H1 (cell line): ENCODE measurements at regions not wholly inside any gene's neighbourhood (a gene's known extent, or its start where the extent isn't known, plus 50 kb on each side); places are given as distances from the start of the nearest gene placed in this dataset.

ENCODE experiments used
- CTCF ChIA-PET: fragments of 300-600 bp; sonication (Branson Sonifier 250); formaldehyde crosslinking; loops from one replicate; lab custom pipeline; 2021; ENCODE audit not compliant: partially characterized antibody; lab: Charles Lee
- POLR2A ChIA-PET: fragments of 300-600 bp; sonication (Branson Sonifier 250); formaldehyde crosslinking; loops from one replicate; lab custom pipeline; 2021; ENCODE audit warnings: inconsistent platforms; ENCODE audit not compliant: partially characterized antibody; lab: Charles Lee
- DNase-seq, 2 experiments: peaks; one replicate each; pipeline versions ENCODE4 v3.0.0 to v3.0.0-alpha.2; 2010 to 2022; ENCODE audit warnings: low spot score in 2 of 2, low read depth in 1 of 2, mixed read lengths in 1 of 2
- FAIRE-seq: peaks from 2 replicates; lab custom pipeline; 2011; peaks lifted over from hg19 to GRCh38; lab: Jason Lieb, UNC
- H2AFZ ChIP-seq: 2 replicates; pipeline ENCODE4 v1.8.1; 2012; ENCODE audit warnings: low read length, inconsistent platforms
- H2AK5ac ChIP-seq: 2 replicates; pipeline ENCODE4 v1.6.1; 2013; ENCODE audit warnings: low read depth, low read length
- H2BK120ac ChIP-seq: replicated peaks from 2 replicates; pipeline ENCODE3; 2013; ENCODE audit warnings: low read depth, low read length, inconsistent platforms
- H2BK12ac ChIP-seq: 2 replicates; pipeline ENCODE4 v1.6.1; 2013; ENCODE audit warnings: low read depth, low read length
- H2BK15ac ChIP-seq: 2 replicates; pipeline ENCODE4 v1.6.1; 2013; ENCODE audit warnings: low read length
- H2BK20ac ChIP-seq: 2 replicates; pipeline ENCODE4 v1.6.1; 2013; ENCODE audit warnings: low read length
- H2BK5ac ChIP-seq: 2 replicates; pipeline ENCODE4 v1.6.1; 2013; ENCODE audit warnings: low read depth, low read length
- H3K14ac ChIP-seq: 2 replicates; pipeline ENCODE4 v1.6.1; 2013; ENCODE audit warnings: inconsistent platforms; ENCODE audit not compliant: insufficient read length
- H3K18ac ChIP-seq: 2 replicates; pipeline ENCODE4 v1.6.1; 2013; ENCODE audit warnings: low read length; ENCODE audit errors: extremely low read depth
- H3K23ac ChIP-seq: 2 replicates; pipeline ENCODE4 v1.6.1; 2013; ENCODE audit warnings: inconsistent platforms; ENCODE audit not compliant: insufficient read length
- H3K23me2 ChIP-seq: 2 replicates; pipeline ENCODE4 v1.6.1; 2013; ENCODE audit warnings: low read depth, low read length
- H3K27ac ChIP-seq: 2 replicates; pipeline ENCODE4 v1.6.1; 2011; ENCODE audit warnings: low read depth, low read length, inconsistent platforms
- H3K27me3 ChIP-seq, 4 experiments: replicated peaks in 1 of 4; 1 replicate in 1 of 4; 2 replicates in 3 of 4; pipeline versions ENCODE4 v1.6.1 to v1.8.1; 2011 to 2013; ENCODE audit warnings: low read length in 3 of 4, mild to moderate bottlenecking in 3 of 4, inconsistent platforms in 2 of 4, mixed read lengths in 2 of 4, moderate library complexity in 1 of 4; ENCODE audit not compliant: control insufficient read depth in 3 of 4, insufficient read depth in 3 of 4; ENCODE audit errors: extremely low read depth in 1 of 4
- H3K36me3 ChIP-seq, 4 experiments: 2 replicates each; pipeline versions ENCODE4 v1.6.1 to v1.8.1; 2011 to 2013; ENCODE audit warnings: mild to moderate bottlenecking in 4 of 4, low read length in 3 of 4, moderate library complexity in 2 of 4, control low read depth in 1 of 4, inconsistent platforms in 1 of 4; ENCODE audit not compliant: insufficient read depth in 4 of 4, control insufficient read depth in 2 of 4
- H3K4ac ChIP-seq: replicated peaks from 2 replicates; pipeline ENCODE3; 2013; ENCODE audit warnings: low read length, low read depth, mixed read lengths, inconsistent platforms; ENCODE audit not compliant: insufficient read length
- H3K4me1 ChIP-seq, 4 experiments: replicated peaks in 1 of 4; 1 replicate in 1 of 4; 2 replicates in 3 of 4; pipeline versions ENCODE4 v1.6.1 to v1.8.1; 2011 to 2013; ENCODE audit warnings: low read length in 3 of 4, inconsistent platforms in 2 of 4, mixed read lengths in 1 of 4; ENCODE audit not compliant: insufficient read depth in 4 of 4, control insufficient read depth in 3 of 4
- H3K4me2 ChIP-seq, 2 experiments: 2 replicates each; pipeline versions ENCODE4 v1.6.1 to v1.8.1; 2011 to 2013; ENCODE audit warnings: low read depth in 2 of 2, low read length in 2 of 2, control low read depth in 1 of 2, inconsistent platforms in 1 of 2, mild to moderate bottlenecking in 1 of 2; ENCODE audit not compliant: insufficient read depth in 1 of 2
- H3K4me3 ChIP-seq, 4 experiments: fragments of 200-600, 300-600 bp in 1 of 4; sonication (generic), shearing (Covaris generic), sonication (Bioruptor Twin) in 1 of 4; 2 replicates each; pipeline versions ENCODE4 v1.5.1 to v1.8.1; 2011 to 2016; ENCODE audit warnings: low read length in 4 of 4, low read depth in 3 of 4, control low read depth in 2 of 4, inconsistent platforms in 2 of 4, mild to moderate bottlenecking in 2 of 4, mixed read lengths in 1 of 4, moderate library complexity in 1 of 4; ENCODE audit not compliant: insufficient read depth in 2 of 4; ENCODE audit errors: extremely low read depth in 1 of 4
- H3K56ac ChIP-seq: replicated peaks from 2 replicates; pipeline ENCODE3; 2013; ENCODE audit warnings: low read depth, mild to moderate bottlenecking, mixed read lengths, low read length, inconsistent platforms; ENCODE audit not compliant: insufficient read length
- H3K79me1 ChIP-seq: 2 replicates; pipeline ENCODE4 v1.6.1; 2013; ENCODE audit warnings: low read depth, low read length, control low read depth
- H3K79me2 ChIP-seq, 2 experiments: 2 replicates each; pipeline versions ENCODE4 v1.6.1 to v1.8.1; 2012 to 2013; ENCODE audit warnings: low read length in 2 of 2, mild to moderate bottlenecking in 2 of 2, inconsistent platforms in 1 of 2; ENCODE audit not compliant: insufficient read depth in 2 of 2, control insufficient read depth in 1 of 2
- H3K9ac ChIP-seq, 4 experiments: replicated peaks in 1 of 4; 1 replicate in 1 of 4; 2 replicates in 3 of 4; pipeline versions ENCODE4 v1.6.1 to v1.8.1; 2011 to 2013; ENCODE audit warnings: low read depth in 3 of 4, low read length in 3 of 4, control low read depth in 2 of 4, mild to moderate bottlenecking in 2 of 4, moderate library complexity in 2 of 4, inconsistent platforms in 1 of 4; ENCODE audit errors: extremely low read depth in 1 of 4
- H3K9me3 ChIP-seq, 2 experiments: 2 replicates each; pipeline versions ENCODE4 v1.6.1 to v1.8.1; 2012 to 2013; ENCODE audit warnings: mild to moderate bottlenecking in 2 of 2, moderate library complexity in 2 of 2, control low read depth in 1 of 2, inconsistent platforms in 1 of 2, low read depth in 1 of 2, low read length in 1 of 2, mixed read lengths in 1 of 2; ENCODE audit not compliant: insufficient read depth in 2 of 2
- H4K20me1 ChIP-seq, 2 experiments: replicated peaks in 1 of 2; 2 replicates each; pipeline versions ENCODE3 to v1.8.1; 2011 to 2013; ENCODE audit warnings: inconsistent platforms in 2 of 2, low read length in 2 of 2, mild to moderate bottlenecking in 1 of 2; ENCODE audit not compliant: insufficient read depth in 2 of 2, control insufficient read depth in 1 of 2
- H4K5ac ChIP-seq: 2 replicates; pipeline ENCODE4 v1.6.1; 2013; ENCODE audit warnings: low read length, low read depth, mixed read lengths, inconsistent platforms; ENCODE audit not compliant: insufficient read length
- H4K8ac ChIP-seq: 2 replicates; pipeline ENCODE4 v1.8.0; 2013; ENCODE audit warnings: mild to moderate bottlenecking, moderate library complexity, low read length, inconsistent platforms; ENCODE audit not compliant: insufficient read depth; ENCODE audit errors: extremely low read depth
- H4K91ac ChIP-seq: replicated peaks from 2 replicates; pipeline ENCODE3; 2013; ENCODE audit warnings: low read length, mixed read lengths, inconsistent platforms; ENCODE audit not compliant: insufficient read length
- POLR2AphosphoS5 ChIP-seq: IDR thresholded peaks from 2 replicates; pipeline ENCODE4 v1.6.1; 2011; ENCODE audit warnings: low read depth, low read length
- RAD21 ChIP-seq, 2 experiments: IDR thresholded peaks in 1 of 2; conservative IDR thresholded peaks in 1 of 2; 2 replicates each; pipeline ENCODE4 v1.6.1; 2011; ENCODE audit warnings: low read depth in 2 of 2, low read length in 2 of 2, improper control_type of control experiment in 1 of 2, inconsistent platforms in 1 of 2, mild to moderate bottlenecking in 1 of 2, moderate library complexity in 1 of 2
- RNF2 ChIP-seq: fragments of 200-900, 300-1000 bp; sonication (generic); IDR thresholded peaks from 2 replicates; pipeline ENCODE4 v1.7.1; 2016; ENCODE audit warnings: borderline replicate concordance, low read depth, mild to moderate bottlenecking, antibody characterized with exemption, low read length; ENCODE audit not compliant: poor library complexity, severe bottlenecking; ENCODE audit errors: missing control alignments

- H3K79me2 ChIP-seq: no peaks in the 10 kb centered on the region
- H3K23me2 ChIP-seq: no peaks in the 10 kb centered on the region
- ChIA-PET CTCF (interaction anchor here (1.1 kb wide), 1 partner anchor 12 kb away, joined by 4 read pairs; no protein-coding TSS in a partner anchor), POLR2A (no interaction called here)
- no peaks in the 10 kb centered on the region for H3K9me3 ChIP-seq
- no peak overlapping the region for H3K27ac ChIP-seq
- no peaks in the 10 kb centered on the region for H3K27me3 ChIP-seq
- no peak overlapping the region for H3K9ac ChIP-seq
- no peak overlapping the region for H2BK20ac ChIP-seq
- H4K5ac ChIP-seq: no peak overlapping the region
- H2BK15ac ChIP-seq: no peak overlapping the region
- DNase-seq: no peak
- no peak overlapping the region for H2AFZ ChIP-seq
- H2BK12ac ChIP-seq: no peak overlapping the region
- no peaks in the 10 kb centered on the region for H3K36me3 ChIP-seq
- H3K4me2 ChIP-seq: no peak overlapping the region
- no peaks in the 10 kb centered on the region for H3K79me1 ChIP-seq
- no peak overlapping the region for H2AK5ac ChIP-seq
- no peak overlapping the region for H2BK120ac ChIP-seq
- no peak overlapping the region for H3K4ac ChIP-seq
- no peak for FAIRE-seq
- no peak overlapping the region for H4K8ac ChIP-seq
- H3K23ac ChIP-seq: no peak overlapping the region
- H3K4me1 ChIP-seq: peaks cover 0 to 7% (median 3%) of the 10 kb centered on the region in 4 experiments; a peak in 4 of 7 replicates
- H3K18ac ChIP-seq: no peak overlapping the region
- no peak overlapping the region for H3K14ac ChIP-seq
- no peak overlapping the region for H3K4me3 ChIP-seq
- H4K91ac ChIP-seq: no peak overlapping the region
- TF ChIP-seq RNF2 (no peak), POLR2AphosphoS5 (no peak), RAD21 (IDR thresholded peaks at IDR 0.05 in 1 of 2, conservative IDR thresholded peaks at IDR 0.05 in 1 of 2; ENCODE audit: low read depth in 2 of 2, low read length in 2 of 2) (no peak)
- no peaks in the 10 kb centered on the region for H4K20me1 ChIP-seq
- H3K56ac ChIP-seq: no peak overlapping the region
- no peak overlapping the region for H2BK5ac ChIP-seq
These were observed 962.2 kb downstream of the ADGRL2 start for GRCh38 chr1:82762829-82763532.
